ENCODE measurements at regions not wholly inside any gene's neighbourhood (a gene's known extent, or its start where the extent isn't known, plus 50 kb on each side); places are given as distances from the start of the nearest gene placed in this dataset.

GRCh38 chr18:75156139-75156750, 52.7 kb downstream of the PTGR3 start:
- Histone ChIP-seq H3K9me3 (no peaks in the 10 kb centered on the region), H3K36me3 (no peaks in the 10 kb centered on the region), H3K4me3 (no peak overlapping the region), H3K4me1 (ENCODE audit: insufficient read depth) (peaks cover 2% of the 10 kb centered on the region), H3K27me3 (no peaks in the 10 kb centered on the region), H3K27ac (no peak overlapping the region)
- WGBS, 3 donors, result 90 to 93% (median 93%) methylated on average over 24 of the region's 24 CpGs
- no peak for TF ChIP-seq EP300 (IDR thresholded peaks at IDR 0.05)
- TF ChIP-seq POLR2A (IDR thresholded peaks at IDR 0.05), result no peak
- TF ChIP-seq CTCF (IDR thresholded peaks at IDR 0.05), result no peak
- no peak for DNase-seq
- intact Hi-C loops (cut with DNase I), result no loop called here

- no peaks in the 10 kb centered on the region for H3K27me3 ChIP-seq
- H3K9me3 ChIP-seq, result no peaks in the 10 kb centered on the region
- no peak overlapping the region for H3K4me3 ChIP-seq
- 92 to 95% (median 93%) methylated on average over 19 of the region's 19 CpGs for WGBS, 3 donors
- H3K36me3 ChIP-seq, result no peaks in the 10 kb centered on the region
- DNase-seq, result no peak
- TF ChIP-seq CTCF (IDR thresholded peaks at IDR 0.05), result no peak
- TF ChIP-seq POLR2A (IDR thresholded peaks at IDR 0.05), result no peak
- TF ChIP-seq EP300 (IDR thresholded peaks at IDR 0.05), result no peak
- intact Hi-C loops (cut with DNase I), result no loop called here
- no peak overlapping the region for H3K27ac ChIP-seq
- H3K4me1 ChIP-seq (ENCODE audit: insufficient read depth), result no peaks in the 10 kb centered on the region
These were observed 53.9 kb downstream of the PTGR3 start for GRCh38 chr18:75154997-75155396.

- intact Hi-C loops (cut with DNase I), result no loop called here
- no peaks in the 10 kb centered on the region for H3K4me1 ChIP-seq (ENCODE audit: insufficient read depth)
- H3K27me3 ChIP-seq, result no peaks in the 10 kb centered on the region
- WGBS, 3 donors, result 94 to 97% (median 96%) methylated on average over 6 of the region's 6 CpGs
- no peak for TF ChIP-seq POLR2A (IDR thresholded peaks at IDR 0.05)
- no peak for TF ChIP-seq EP300 (IDR thresholded peaks at IDR 0.05)
- no peak for TF ChIP-seq CTCF (IDR thresholded peaks at IDR 0.05)
- H3K4me3 ChIP-seq, result no peak overlapping the region
- no peaks in the 10 kb centered on the region for H3K9me3 ChIP-seq
- DNase-seq, result no peak
- no peak overlapping the region for H3K27ac ChIP-seq
- no peaks in the 10 kb centered on the region for H3K36me3 ChIP-seq
These were observed 54.7 kb downstream of the PTGR3 start for GRCh38 chr18:75154259-75154658.

GRCh38 chr18:75143851-75144250, 65.1 kb downstream of the PTGR3 start:
- DNase-seq, result no peak
- TF ChIP-seq CTCF (IDR thresholded peaks at IDR 0.05) (no peak), POLR2A (IDR thresholded peaks at IDR 0.05) (no peak), EP300 (IDR thresholded peaks at IDR 0.05) (no peak)
- 95 to 98% (median 98%) methylated on average over 2 of the region's 2 CpGs for WGBS, 3 donors

More at GRCh38 chr18:75143851-75144250, 65.1 kb downstream of the PTGR3 start:
- Histone ChIP-seq H3K27ac (no peak overlapping the region), H3K9me3 (no peaks in the 10 kb centered on the region), H3K4me1 (ENCODE audit: insufficient read depth) (no peaks in the 10 kb centered on the region), H3K4me3 (no peak overlapping the region), H3K36me3 (no peaks in the 10 kb centered on the region), H3K27me3 (no peaks in the 10 kb centered on the region)
- intact Hi-C loops (cut with DNase I), result no loop called here
